ENCODE measurements at regions not wholly inside any gene's neighbourhood (a gene's known extent, or its start where the extent isn't known, plus 50 kb on each side); places are given as distances from the start of the nearest gene placed in this dataset.

GRCh38 chr12:76628745-76629144 lies 69.2 kb upstream of the OSBPL8 start:
- Histone ChIP-seq H2AK5ac (ENCODE audit: low read depth, low read length) (no peak overlapping the region), H3K4me1 (ENCODE audit: control insufficient read depth in 2 of 2, insufficient read depth in 1 of 2, low read depth in 1 of 2, low read length in 2 of 2) (peaks cover 5 to 6% of the 10 kb centered on the region in 2 donors)

GRCh38 chr12:76631741-76632140 lies 72.2 kb upstream of the OSBPL8 start:
- no peak for DNase-seq (ENCODE audit: low spot score)
- Histone ChIP-seq H3K23ac (ENCODE audit: low read depth, low read length, poor library complexity) (no peak overlapping the region), H3K18ac (ENCODE audit: low read length) (no peak overlapping the region), H3K4me2 (ENCODE audit: insufficient read depth, low read length, poor library complexity, severe bottlenecking) (no peak overlapping the region), H2BK5ac (ENCODE audit: low read length) (no peak overlapping the region), H4K8ac (ENCODE audit: low read depth, low read length) (no peak overlapping the region), H3K27ac (replicated peaks; ENCODE audit: low read length) (no peak overlapping the region), H3K4me3 (ENCODE audit: low read length in 2 of 2) (no peak overlapping the region), H3K4me1 (ENCODE audit: control insufficient read depth in 2 of 2, insufficient read depth in 1 of 2, low read depth in 1 of 2, low read length in 2 of 2) (peaks cover 8 to 14% of the 10 kb centered on the region in 2 donors), H3K79me1 (ENCODE audit: low read depth, low read length) (no peaks in the 10 kb centered on the region), H3K9ac (ENCODE audit: low read depth, low read length, poor library complexity) (no peak overlapping the region), H3K14ac (ENCODE audit: low read length) (no peak overlapping the region), H3K4ac (ENCODE audit: low read length) (no peak overlapping the region), H2BK12ac (ENCODE audit: low read length) (no peak overlapping the region), H2BK120ac (ENCODE audit: low read depth, low read length) (no peak overlapping the region), H2AFZ (ENCODE audit: low read length) (no peak overlapping the region), H2BK15ac (ENCODE audit: low read length) (no peak overlapping the region), H3K36me3 (replicated peaks in 1 of 2; ENCODE audit: control insufficient read depth in 2 of 2, insufficient read depth in 2 of 2, low read length in 2 of 2) (no peaks in the 10 kb centered on the region), H3K27me3 (ENCODE audit: control insufficient read depth in 3 of 3, insufficient read depth in 3 of 3, low read depth in 1 of 3, low read length in 3 of 3) (no peaks in the 10 kb centered on the region), H3K9me3 (replicated peaks in 1 of 2; ENCODE audit: control insufficient read depth in 2 of 2, insufficient read depth in 1 of 2, low read depth in 1 of 2, low read length in 2 of 2) (peaks cover 0 to 3% of the 10 kb centered on the region in 2 donors), H4K91ac (ENCODE audit: low read depth, low read length, poor library complexity) (no peak overlapping the region), H2AK5ac (ENCODE audit: low read depth, low read length) (no peak overlapping the region)
- no CpG with 5 or more reads among the region's 2 CpGs for WGBS, 2 donors (ENCODE audit: extremely low coverage in 2 of 2, insufficient read length in 2 of 2, insufficient replicate concordance in 1 of 2)

More at GRCh38 chr12:76628745-76629144, 69.2 kb upstream of the OSBPL8 start:
- no peak overlapping the region for H3K18ac ChIP-seq (ENCODE audit: low read length)
- no peaks in the 10 kb centered on the region for H3K79me1 ChIP-seq (ENCODE audit: low read depth, low read length)
- no peak overlapping the region for H3K14ac ChIP-seq (ENCODE audit: low read length)
- no peak overlapping the region for H2BK15ac ChIP-seq (ENCODE audit: low read length)
- H2BK5ac ChIP-seq (ENCODE audit: low read length): no peak overlapping the region
- no peak overlapping the region for H2AFZ ChIP-seq (ENCODE audit: low read length)
- H3K4me2 ChIP-seq (ENCODE audit: insufficient read depth, low read length, poor library complexity, severe bottlenecking): no peak overlapping the region
- no peak overlapping the region for H4K8ac ChIP-seq (ENCODE audit: low read depth, low read length)
- H3K4ac ChIP-seq (ENCODE audit: low read length): no peak overlapping the region
- no peaks in the 10 kb centered on the region for H3K27me3 ChIP-seq (ENCODE audit: control insufficient read depth in 3 of 3, insufficient read depth in 3 of 3, low read depth in 1 of 3, low read length in 3 of 3)
- H2BK120ac ChIP-seq (ENCODE audit: low read depth, low read length): no peak overlapping the region
- no peaks in the 10 kb centered on the region for H3K36me3 ChIP-seq (replicated peaks in 1 of 2; ENCODE audit: control insufficient read depth in 2 of 2, insufficient read depth in 2 of 2, low read length in 2 of 2)
- H3K9ac ChIP-seq (ENCODE audit: low read depth, low read length, poor library complexity): no peak overlapping the region
- H3K9me3 ChIP-seq (replicated peaks in 1 of 2; ENCODE audit: control insufficient read depth in 2 of 2, insufficient read depth in 1 of 2, low read depth in 1 of 2, low read length in 2 of 2): peaks cover 0 to 3% of the 10 kb centered on the region in 2 donors
- H4K91ac ChIP-seq (ENCODE audit: low read depth, low read length, poor library complexity): no peak overlapping the region
- H3K4me3 ChIP-seq (ENCODE audit: low read length in 2 of 2): no peak overlapping the region
- H2BK12ac ChIP-seq (ENCODE audit: low read length): no peak overlapping the region
- no peak overlapping the region for H3K23ac ChIP-seq (ENCODE audit: low read depth, low read length, poor library complexity)
- no peak overlapping the region for H3K27ac ChIP-seq (replicated peaks; ENCODE audit: low read length)
- no peak for DNase-seq (ENCODE audit: low spot score)

DNA sequence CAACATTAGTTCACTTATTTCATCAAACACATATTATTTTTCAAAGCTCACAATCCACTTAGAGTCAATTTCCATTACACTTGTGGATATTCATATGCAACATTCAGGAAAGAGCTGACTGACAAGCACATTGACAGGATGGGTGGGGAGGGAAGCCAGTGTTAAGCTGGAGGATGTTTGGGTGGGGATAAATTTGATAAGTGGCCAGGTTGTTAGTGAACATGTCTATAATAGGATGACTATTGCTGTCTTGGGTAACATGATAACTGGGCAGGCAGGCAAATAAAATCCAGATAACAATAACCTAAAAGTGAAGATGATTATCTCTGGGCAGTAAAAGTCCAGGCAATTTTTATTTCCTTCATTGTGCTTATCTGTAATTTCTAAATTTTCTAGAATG lies 73.8 kb upstream of the OSBPL8 start:
- Histone ChIP-seq H2AK5ac (ENCODE audit: low read depth, low read length) (no peak overlapping the region), H3K27ac (replicated peaks; ENCODE audit: low read length) (no peak overlapping the region), H3K4me3 (ENCODE audit: low read length in 2 of 2) (no peak overlapping the region), H3K9me3 (replicated peaks in 1 of 2; ENCODE audit: control insufficient read depth in 2 of 2, insufficient read depth in 1 of 2, low read depth in 1 of 2, low read length in 2 of 2) (peaks cover 0 to 3% of the 10 kb centered on the region in 2 donors), H3K4ac (ENCODE audit: low read length) (no peak overlapping the region), H2BK5ac (ENCODE audit: low read length) (no peak overlapping the region), H3K14ac (ENCODE audit: low read length) (no peak overlapping the region), H2BK120ac (ENCODE audit: low read depth, low read length) (no peak overlapping the region), H3K4me2 (ENCODE audit: insufficient read depth, low read length, poor library complexity, severe bottlenecking) (no peak overlapping the region), H3K23ac (ENCODE audit: low read depth, low read length, poor library complexity) (no peak overlapping the region), H4K91ac (ENCODE audit: low read depth, low read length, poor library complexity) (no peak overlapping the region), H2BK15ac (ENCODE audit: low read length) (no peak overlapping the region), H3K36me3 (replicated peaks in 1 of 2; ENCODE audit: control insufficient read depth in 2 of 2, insufficient read depth in 2 of 2, low read length in 2 of 2) (no peaks in the 10 kb centered on the region), H2BK12ac (ENCODE audit: low read length) (no peak overlapping the region), H3K4me1 (ENCODE audit: control insufficient read depth in 2 of 2, insufficient read depth in 1 of 2, low read depth in 1 of 2, low read length in 2 of 2) (peaks cover 5 to 14% of the 10 kb centered on the region in 2 donors), H3K27me3 (ENCODE audit: control insufficient read depth in 3 of 3, insufficient read depth in 3 of 3, low read depth in 1 of 3, low read length in 3 of 3) (no peaks in the 10 kb centered on the region), H3K9ac (ENCODE audit: low read depth, low read length, poor library complexity) (no peak overlapping the region), H3K18ac (ENCODE audit: low read length) (no peak overlapping the region), H2AFZ (ENCODE audit: low read length) (no peak overlapping the region), H3K79me1 (ENCODE audit: low read depth, low read length) (no peaks in the 10 kb centered on the region), H4K8ac (ENCODE audit: low read depth, low read length) (no peak overlapping the region)
- DNase-seq (ENCODE audit: low spot score): no peak

DNA sequence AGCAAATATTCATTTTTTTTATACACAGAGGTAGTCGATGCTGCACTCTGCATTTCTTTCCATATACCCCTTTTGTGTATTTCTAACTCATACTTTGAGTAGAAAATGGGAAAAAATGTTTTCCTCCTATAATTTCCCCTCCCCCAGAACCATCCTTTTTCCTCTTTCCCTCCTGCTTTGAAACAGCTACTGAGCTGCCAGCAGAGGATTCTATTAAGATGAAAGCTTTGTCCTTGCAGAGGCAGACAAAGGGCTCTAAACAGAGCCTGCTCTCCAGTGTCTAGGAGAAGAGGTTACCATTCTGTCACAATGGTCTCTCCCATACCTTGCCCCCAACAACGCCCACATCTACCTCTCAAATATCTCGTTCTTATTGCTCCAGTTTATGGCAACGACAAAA lies 74.6 kb upstream of the OSBPL8 start:
- no peak overlapping the region for H3K4me2 ChIP-seq (ENCODE audit: insufficient read depth, low read length, poor library complexity, severe bottlenecking)
- no peaks in the 10 kb centered on the region for H3K27me3 ChIP-seq (ENCODE audit: control insufficient read depth in 3 of 3, insufficient read depth in 3 of 3, low read depth in 1 of 3, low read length in 3 of 3)
- no peak for DNase-seq (ENCODE audit: low spot score)
- no peak overlapping the region for H3K23ac ChIP-seq (ENCODE audit: low read depth, low read length, poor library complexity)
- H2BK120ac ChIP-seq (ENCODE audit: low read depth, low read length): no peak overlapping the region
- no peak overlapping the region for H2BK15ac ChIP-seq (ENCODE audit: low read length)
- no peak overlapping the region for H3K18ac ChIP-seq (ENCODE audit: low read length)
- H2AK5ac ChIP-seq (ENCODE audit: low read depth, low read length): no peak overlapping the region
- H2BK12ac ChIP-seq (ENCODE audit: low read length): no peak overlapping the region
- WGBS, 2 donors (ENCODE audit: extremely low coverage in 2 of 2, insufficient read length in 2 of 2, insufficient replicate concordance in 1 of 2): no CpG with 5 or more reads among the region's 4 CpGs
- peaks cover 5 to 14% of the 10 kb centered on the region in 2 donors for H3K4me1 ChIP-seq (ENCODE audit: control insufficient read depth in 2 of 2, insufficient read depth in 1 of 2, low read depth in 1 of 2, low read length in 2 of 2)
- H3K27ac ChIP-seq (replicated peaks; ENCODE audit: low read length): no peak overlapping the region
- no peak overlapping the region for H4K8ac ChIP-seq (ENCODE audit: low read depth, low read length)
- H3K4ac ChIP-seq (ENCODE audit: low read length): no peak overlapping the region
- H3K14ac ChIP-seq (ENCODE audit: low read length): no peak overlapping the region
- H2BK5ac ChIP-seq (ENCODE audit: low read length): no peak overlapping the region
- no peaks in the 10 kb centered on the region for H3K79me1 ChIP-seq (ENCODE audit: low read depth, low read length)
- peaks cover 0 to 3% of the 10 kb centered on the region in 2 donors for H3K9me3 ChIP-seq (replicated peaks in 1 of 2; ENCODE audit: control insufficient read depth in 2 of 2, insufficient read depth in 1 of 2, low read depth in 1 of 2, low read length in 2 of 2)
- peak overlapping the region; percentile 8 for H2AFZ ChIP-seq (ENCODE audit: low read length)
- no peaks in the 10 kb centered on the region for H3K36me3 ChIP-seq (replicated peaks in 1 of 2; ENCODE audit: control insufficient read depth in 2 of 2, insufficient read depth in 2 of 2, low read length in 2 of 2)
- no peak overlapping the region for H3K9ac ChIP-seq (ENCODE audit: low read depth, low read length, poor library complexity)
- no peak overlapping the region for H3K4me3 ChIP-seq (ENCODE audit: low read length in 2 of 2)
- H4K91ac ChIP-seq (ENCODE audit: low read depth, low read length, poor library complexity): no peak overlapping the region
